HL-60/S4 treated with phorbol 12-myristate 13-acetate at 8.2 ng/mL for 4 days and 3 days (cell line): ENCODE measurements at regions not wholly inside any gene's neighbourhood (a gene's known extent, or its start where the extent isn't known, plus 50 kb on each side); places are given as distances from the start of the nearest gene placed in this dataset.

Source experiments
- in situ Hi-C: fragments of 300-500 bp; cut with MboI; formaldehyde crosslinking; loops from 2 replicates; pipeline ENCODE4 v1.15.0; 2022; ENCODE audit warnings: low sequenced_read_pairs

DNA sequence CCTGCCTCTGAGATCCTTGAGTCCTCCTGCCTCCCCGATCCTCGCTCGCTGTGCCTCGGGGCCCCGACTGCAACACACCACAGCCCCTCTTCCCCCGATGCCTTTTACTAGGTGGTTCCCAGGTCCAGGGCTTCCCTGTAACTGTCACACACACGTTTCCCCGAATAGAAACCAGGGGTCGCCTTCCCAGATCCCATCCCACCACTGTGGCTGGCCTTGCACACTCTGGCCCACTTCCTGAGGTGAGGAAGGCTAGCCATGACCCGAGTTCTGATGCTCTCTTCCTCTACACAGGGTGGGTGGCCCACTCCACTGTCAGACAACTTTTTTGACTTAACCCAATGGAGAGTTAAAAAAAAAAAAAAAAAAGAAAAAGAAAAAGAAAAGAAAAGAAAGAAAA lies 139.6 kb upstream of the ASB18 start:
- in situ Hi-C loops = no loop called here

DNA sequence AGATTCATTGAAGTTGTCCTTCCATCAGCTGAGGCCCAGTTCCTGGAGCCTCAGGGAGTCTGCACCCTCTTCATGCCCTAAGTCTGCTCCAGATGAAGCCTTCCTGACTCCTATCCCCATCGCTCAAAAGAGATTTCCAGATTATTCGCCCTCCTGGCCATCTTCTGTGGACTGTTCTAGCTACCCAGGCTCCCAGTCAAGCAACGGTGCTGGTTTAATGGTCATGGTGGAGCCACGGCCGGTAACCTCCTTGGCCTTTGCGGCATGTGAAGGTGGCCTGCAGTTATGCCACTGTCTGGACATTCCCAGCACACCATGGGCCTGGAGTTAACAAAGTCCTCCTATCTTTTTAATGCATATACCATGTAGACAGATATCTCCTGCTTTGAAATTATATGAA lies 140.1 kb upstream of the ASB18 start:
- in situ Hi-C loops = no loop called here

DNA sequence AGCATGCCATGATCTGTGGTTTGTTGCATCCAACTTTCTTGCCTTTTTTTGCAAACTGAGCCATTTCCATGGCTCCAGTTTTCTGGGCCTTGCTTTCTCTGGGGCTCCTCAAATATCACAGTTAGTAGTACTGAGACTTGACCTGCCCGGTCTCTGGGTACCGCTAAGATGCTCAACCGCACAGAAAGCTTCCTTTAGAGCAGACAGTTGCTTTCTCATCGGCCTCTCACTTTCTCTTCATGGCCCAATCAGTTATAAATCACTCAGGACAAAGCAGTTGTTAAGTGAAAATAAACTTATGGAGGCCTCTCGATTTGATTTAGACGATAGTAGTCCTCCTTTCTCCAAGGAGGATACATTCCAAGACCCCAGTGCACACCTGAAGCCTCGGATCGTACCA lies 141.2 kb upstream of the ASB18 start:
- in situ Hi-C loops = no loop called here

DNA sequence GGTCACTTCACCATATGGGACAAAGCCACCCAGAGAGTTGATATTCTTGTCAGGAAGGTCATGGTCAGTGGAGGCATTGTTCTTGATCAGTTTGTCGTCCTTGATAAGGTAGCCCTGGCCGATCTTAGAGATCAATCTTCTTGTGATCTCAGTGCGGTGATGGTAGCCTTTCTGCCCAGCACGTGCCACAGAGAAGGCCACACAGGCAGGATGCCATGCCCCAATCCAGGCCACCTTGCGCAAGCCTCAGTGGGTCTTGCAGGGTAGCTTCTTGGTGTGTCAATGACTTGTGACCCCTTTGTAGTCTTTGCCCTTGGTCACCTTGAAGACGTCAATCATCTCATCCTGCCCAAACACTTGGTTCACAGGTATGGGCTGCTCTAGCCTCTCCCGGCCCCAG lies 143.9 kb upstream of the ASB18 start:
- in situ Hi-C loops = no loop called here

DNA sequence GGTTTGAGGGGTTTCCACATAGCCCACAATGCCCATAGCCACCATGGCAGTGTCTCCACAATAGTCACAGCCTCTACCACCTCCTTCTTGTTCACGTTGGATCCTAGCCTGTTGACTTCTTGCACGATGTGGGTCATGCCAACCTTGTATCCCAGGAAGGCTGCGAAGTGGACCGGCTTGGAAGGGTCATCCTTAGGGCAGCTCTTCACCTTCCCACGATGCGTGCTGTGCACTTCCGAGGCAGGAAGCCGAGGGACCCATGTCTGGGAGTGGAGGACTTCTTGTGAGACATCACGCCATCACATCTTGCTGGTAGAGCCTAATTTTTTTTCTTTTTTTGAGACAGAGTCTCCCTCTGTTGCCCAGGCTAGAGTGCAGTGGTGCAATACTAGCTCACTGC lies 144.6 kb upstream of the ASB18 start:
- in situ Hi-C loops = no loop called here

DNA sequence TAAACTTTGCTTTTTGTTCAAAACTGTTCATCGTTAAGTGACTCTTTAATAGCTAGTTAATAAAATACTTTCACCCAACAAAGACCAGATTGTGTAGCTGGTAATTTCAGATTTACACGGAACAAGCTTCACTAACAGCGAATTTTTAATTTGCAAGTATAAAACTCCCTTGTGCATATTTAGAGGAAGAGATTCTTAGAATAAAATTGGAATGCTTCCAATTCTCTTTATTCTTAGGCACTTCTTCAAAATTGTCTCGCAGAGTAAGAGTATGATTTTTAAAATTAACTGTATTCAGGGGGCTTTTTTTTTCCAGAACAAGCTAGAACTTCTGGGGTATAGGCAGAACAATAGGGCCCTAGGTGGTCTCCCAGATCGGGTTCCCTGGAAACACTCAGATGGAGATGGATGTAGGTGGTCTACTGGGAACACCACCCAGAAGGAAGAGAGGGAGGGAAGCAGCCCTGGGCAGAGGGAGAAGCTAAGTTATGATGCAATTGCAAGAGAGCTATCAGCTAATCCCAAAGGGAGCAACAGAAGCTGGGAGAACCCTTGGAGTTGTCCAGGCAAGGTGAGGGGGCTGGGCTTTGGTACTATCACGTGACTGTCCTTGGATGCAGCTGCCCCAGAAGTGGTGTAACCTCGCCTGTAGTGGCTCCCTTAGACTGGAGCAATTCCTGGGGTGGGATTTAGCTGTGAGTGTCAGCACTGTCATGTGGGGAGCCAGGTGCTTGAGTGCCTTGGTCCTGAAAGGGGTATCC lies 151.7 kb upstream of the ASB18 start:
- in situ Hi-C loops = no loop called here

DNA sequence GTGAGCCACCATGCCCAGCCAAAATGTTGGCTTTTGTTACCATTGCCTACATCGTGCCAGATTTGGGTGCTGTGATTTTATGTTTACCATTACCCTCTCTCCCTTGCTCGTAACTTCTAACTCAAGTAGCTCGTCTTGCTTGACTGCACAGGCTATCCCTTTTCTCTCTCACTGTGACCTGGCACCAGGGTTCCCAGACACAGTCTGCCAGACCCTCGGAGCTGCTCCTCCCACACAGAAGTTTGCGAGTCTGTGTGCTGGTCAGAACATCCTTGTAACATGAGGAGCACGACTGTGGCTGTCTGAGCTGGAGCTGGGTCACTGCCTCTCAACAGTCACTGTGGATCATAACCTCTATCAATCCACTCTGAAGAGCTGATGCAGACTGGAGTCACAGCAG lies 152.5 kb upstream of the ACKR3 start:
- in situ Hi-C loops = no loop called here

DNA sequence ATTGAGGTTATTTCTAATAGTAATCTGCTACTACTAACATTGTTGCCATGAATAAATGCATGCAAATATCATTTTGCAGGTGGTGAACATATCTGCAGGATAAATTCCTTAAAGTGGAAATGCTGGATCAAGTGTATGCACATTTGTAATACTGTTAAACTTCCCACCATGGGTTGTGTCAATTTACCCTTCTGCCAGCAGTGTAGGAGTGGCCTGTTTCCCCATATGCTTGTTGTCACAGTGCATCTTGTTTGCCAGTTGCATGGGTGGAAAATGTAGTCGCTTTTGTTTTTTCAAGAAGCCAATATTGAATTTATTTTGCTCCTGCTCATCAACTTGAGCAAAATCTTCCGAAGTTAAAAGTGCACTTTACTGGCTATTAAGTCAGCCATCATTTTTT lies 139.0 kb upstream of the ACKR3 start:
- in situ Hi-C loops = no loop called here

DNA sequence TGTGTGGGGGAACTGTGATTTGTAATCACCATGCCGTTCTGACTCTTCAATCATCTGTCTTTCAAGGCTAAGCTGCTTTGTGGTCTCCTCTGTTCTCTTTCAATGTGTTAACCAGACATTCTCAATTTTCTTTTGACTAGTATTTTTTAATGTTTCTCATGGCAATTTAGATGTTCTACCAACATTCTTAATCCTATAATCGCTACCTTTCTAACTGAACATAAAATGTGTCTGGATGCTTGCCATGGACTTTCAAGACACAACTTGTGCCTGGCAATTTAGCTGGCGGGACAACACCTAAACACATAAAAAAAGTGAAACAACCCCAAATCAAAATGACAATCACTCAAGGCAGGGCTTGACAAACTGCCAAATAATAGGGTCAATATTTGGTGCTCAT lies 135.0 kb upstream of the ACKR3 start:
- in situ Hi-C loops = no loop called here

DNA sequence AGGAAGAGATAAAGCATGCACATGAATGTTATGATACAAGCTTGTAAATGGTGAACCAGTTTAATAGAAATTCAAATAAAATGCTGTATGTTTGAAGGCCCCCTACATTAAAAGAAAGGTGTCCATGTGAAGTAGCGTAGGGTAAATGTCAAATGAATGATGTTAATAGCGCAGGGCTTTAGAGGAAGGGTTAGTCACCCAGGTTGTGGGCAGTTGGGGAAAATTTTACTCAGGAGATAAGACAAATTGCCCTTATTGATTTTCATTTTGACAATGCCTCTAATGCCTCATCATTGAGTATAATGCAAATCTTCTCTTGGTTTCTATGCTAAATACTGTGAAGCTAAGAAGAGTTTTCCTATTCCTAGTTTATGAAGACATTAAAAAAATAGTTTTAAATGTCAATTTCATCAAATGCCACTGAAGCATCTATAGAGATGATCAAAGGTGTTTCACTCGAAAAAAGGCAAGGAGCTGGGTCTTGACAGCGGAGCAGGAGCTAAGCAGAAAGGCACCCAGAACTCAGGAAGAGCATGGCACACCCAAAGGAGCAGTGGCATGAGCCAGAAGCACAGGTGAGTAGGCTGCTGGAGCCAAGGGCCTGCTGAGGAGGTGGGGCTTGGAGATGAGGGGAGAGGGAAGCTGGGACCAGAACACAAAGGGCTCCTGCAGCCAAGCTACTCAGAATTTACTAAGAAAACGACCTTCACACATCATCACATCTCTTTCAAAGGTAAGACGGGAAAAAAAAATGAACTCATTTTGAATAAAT lies 129.3 kb upstream of the ACKR3 start:
- in situ Hi-C loops = no loop called here

DNA sequence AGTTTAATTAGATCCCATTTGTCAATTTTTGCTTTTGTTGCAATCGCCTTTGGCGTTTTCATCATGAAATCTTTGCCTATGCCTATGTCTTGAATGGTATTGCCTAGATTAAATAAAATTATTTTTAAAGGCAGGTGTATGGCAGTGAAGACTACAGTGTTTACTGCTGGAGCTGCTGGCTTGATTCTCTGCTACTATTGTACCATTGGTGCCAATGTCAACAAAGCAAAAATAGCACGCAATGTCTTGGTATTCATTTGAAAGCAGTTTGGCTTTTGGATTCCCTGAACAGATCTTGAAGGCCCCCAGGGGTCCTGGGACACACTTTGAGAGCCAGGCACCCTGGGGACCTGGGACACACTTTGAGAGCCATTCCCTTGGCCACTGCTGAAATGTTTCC lies 125.4 kb upstream of the ACKR3 start:
- in situ Hi-C loops = no loop called here

DNA sequence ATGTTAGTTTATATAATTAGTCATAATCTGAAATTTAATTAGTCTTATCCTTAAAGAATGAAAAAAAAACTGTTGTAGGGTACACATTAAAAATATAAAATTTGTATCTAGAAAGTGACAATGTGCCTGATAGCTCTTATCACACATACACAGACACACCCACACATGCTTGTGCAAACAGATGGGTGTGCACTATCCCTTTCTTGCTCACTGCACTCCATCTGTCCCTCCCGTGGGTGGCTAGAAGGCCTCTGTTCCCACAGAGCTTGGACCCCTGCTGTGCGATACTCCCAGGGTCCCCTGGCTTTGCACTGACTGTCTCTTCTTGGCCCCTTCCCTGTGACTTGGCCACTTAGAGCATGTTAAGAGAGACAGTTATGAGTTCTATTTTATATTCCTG lies 123.9 kb upstream of the ACKR3 start:
- in situ Hi-C loops = no loop called here

DNA sequence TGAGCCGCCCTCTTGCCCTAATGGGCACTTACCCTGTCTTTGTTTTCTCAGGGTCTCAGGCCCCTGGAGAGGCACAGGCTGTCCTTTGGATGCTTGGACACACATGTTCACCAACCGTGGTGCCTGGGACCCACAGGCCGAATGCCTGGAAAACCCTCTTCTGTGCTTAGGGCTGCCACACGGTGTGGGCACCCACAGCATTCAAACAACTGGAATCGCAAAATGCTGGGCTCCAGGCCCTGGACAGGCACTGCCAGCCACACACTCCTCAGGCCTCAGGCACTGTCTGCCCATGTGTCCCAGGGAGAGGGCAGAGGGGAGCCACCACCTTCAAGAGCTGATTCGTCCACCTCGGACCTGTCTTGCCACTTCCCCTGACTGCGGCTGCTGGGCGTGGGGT lies 123.1 kb upstream of the ACKR3 start:
- in situ Hi-C loops = no loop called here

DNA sequence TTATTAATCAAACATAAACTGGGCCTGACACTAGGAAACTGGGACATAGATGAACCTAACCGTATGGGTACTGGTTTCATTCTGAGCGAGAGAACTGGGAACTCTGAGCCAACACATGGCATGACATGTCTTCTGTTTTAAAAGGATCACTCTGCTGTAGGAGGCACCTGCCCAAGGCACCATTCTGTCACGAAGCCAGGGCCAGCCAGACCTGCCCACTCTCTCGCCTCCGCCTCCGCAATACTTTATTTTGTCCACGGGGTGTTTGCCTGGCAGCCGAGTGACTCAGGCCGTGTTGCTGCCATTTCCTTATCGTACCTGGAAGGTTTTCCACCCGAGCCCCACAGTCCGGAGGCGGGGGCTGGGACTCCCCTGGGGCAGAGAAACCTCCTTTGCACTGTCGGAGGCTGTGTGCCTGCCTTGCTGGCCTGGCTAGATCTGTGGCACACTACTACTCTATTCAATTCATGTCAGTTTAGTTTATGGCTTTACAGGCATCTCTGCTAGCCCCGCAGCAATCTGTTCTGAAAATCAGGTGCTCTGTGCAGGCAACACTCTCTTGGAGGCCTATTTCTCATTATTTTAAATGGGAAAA lies 120.4 kb upstream of the ACKR3 start:
- in situ Hi-C loops = no loop called here

DNA sequence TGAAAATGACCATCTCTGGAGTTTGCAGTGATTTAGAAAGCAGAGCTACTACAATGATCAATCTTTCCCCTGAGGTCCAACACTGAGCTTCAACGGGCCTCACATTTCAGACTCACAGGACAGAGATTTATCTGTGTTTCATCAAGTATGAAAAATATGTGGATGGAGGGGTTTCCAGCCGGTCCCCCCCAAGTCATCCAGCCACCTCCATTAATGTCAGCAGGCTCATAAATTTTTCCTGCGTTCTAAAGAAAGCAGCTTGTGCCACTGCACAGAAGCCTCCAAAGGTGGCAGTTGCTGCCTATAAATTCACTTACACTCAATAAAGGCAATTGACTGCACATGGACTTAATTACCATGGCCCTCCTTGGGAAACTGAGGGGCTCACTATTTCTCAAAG lies 117.4 kb upstream of the ACKR3 start:
- in situ Hi-C loops = no loop called here

DNA sequence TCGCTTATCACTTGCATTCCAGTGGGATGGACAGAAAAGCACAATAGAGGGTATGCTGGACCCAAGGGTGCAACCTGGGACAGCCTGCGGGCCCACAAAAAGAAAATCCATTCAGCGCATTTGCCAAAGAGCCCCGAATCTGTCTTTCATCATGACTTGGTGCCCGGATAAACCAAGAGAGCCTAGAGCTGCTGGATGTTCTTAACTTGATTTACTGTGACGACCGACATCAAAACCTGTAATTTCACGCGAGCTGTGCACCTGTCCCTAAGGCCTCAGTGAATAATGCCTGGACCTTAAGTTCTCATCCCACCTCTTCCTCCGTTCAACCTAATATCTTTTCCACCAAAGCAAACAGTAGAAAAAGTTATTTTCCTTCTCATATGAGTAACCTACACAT lies 115.5 kb upstream of the ACKR3 start:
- in situ Hi-C loops = no loop called here

DNA sequence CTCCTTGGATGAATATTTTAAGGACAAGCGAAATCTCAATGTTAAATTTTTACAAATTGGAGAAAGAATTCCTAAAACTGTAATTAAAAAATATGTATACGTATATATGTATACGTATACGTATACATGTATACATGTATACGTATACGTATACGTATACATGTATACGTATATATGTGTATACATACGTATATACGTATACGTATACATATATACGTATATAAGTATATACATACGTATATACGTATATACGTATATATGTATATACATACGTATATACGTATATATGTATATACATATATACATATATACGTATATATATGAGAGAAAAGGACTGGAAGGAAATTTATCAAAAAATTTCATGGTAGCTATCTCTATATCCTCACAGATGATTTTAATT lies 110.2 kb upstream of the ACKR3 start:
- in situ Hi-C loops = no loop called here

DNA sequence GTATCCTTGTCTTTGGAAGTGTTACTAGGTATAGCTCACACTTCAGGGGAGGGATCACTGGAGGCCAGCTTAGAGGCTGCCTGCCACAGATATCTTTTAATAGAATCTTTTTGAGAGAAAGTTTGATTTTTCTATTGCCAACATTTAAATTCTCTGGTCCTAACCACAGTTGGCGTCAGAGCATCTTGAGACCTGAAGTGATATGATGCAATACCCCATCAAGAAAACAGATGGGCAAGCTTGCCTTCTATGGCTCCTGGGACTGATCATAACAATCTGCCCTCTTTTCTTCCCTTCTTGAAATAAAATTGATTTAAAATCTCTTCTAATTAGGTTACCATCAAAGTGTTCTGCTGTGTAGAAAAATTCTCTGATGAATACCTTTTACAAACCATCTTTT lies 105.5 kb upstream of the ACKR3 start:
- in situ Hi-C loops = no loop called here

DNA sequence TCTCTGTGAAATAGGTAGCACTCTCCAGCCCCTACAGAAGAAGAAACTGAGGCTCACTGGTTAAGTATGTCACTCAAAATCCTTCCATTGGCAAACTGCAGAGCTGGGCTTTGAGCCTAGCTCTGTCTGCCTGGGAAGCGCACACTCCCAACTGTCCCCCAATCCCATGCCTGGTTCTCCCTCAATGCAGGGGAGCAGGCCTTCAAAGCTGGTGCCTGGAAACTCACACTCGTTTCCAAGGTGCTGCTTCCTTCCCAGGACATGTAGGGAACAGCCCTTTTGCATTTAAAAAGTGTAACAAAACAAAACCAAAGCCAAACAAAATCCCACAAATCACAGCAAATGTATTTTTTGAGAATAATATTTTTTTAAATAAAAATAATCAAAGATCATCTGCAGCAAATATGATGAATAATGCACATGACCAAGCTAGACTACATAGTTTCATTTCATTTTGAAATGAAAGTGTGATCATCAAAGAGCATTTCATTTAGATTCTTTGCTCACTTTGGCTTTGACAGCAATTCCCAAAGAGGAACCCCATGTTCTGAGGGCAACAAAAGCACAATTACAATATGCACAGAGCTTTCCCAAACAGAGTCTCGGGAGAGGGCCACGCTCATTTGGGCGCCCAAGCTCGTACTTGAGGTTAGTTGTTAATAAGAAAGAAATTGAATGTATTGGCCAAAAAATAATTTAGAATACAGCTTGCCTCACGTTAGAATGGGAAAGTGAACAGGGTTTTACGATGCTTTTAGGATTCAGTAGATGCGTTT lies 96.7 kb upstream of the ACKR3 start:
- in situ Hi-C loops = no loop called here

DNA sequence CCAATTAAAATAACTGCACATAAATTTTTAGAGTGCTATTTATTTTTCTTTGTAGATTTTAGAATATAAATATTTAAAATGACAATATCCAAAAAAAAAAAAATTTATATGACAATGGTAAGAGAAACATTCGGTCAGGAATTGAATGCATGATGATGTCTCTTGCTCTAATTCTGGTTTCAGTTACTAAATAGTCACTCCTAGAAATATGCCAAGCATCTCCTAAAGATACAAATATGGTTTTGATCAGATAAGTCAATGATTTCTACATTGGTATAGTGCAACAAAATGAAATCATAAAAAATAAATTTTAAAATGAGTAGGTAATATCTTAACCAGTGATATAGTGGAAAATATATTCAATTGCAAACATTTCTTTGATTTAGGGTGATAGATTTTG lies 95.9 kb upstream of the ACKR3 start:
- in situ Hi-C loops = no loop called here

DNA sequence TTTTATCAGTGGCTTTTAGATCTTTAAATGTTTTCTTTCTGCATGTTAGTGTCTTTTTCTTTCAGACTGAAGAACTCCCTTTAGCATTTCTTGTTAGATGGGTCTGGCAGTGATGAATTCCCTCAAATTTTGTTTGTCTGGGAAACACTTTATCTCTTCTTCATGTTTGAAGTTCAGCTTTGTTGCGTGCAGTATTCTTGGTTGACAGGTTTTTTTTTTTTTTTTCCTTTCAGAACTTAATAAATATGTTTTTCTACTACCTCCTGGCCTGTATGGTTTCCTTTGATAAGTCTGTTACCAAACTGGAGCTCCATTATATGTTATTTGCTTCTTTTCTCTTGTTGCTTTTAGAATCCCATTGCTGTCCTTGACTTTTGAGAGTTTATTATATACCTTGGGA lies 89.8 kb upstream of the ACKR3 start:
- in situ Hi-C loops = no loop called here

DNA sequence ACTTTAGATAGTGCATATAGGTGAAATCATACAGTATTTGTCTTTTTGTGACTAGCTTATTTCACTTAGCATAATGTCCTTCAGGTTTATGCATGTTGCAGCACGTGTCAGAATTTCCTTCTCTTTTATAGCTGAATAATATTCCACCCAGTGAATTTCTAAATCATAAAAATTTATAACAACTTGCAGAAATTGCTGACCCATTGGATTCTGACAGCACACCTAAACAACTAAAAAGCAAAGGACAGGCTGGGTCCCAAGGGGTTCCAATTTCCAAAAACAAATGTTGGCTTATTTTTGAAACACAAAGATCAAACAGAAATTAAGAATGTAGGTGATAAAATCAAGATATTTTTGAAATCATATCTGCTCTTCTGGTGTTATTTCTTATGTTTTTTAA lies 86.5 kb upstream of the ACKR3 start:
- in situ Hi-C loops = no loop called here
